Panc1 (cell line): ENCODE measurements at regions not wholly inside any gene's neighbourhood (a gene's known extent, or its start where the extent isn't known, plus 50 kb on each side); places are given as distances from the start of the nearest gene placed in this dataset.

Experiments
- ATAC-seq: fragments of 200-7000 bp; cut with Tn5 transposase; 2 replicates; pipeline ENCODE4 v1.9.1; 2020; ENCODE audit warnings: mild to moderate bottlenecking, moderate library complexity
- BruUV-seq: library from RNA; stranded (reverse); fragments of 400-500 nt; replicated peaks from 2 replicates; lab custom pipeline; 2021; lab: Mats Ljungman, UMichigan
- CTCF ChIA-PET: fragments of 300-600 bp; sonication (Branson Sonifier 250); formaldehyde crosslinking; loops from one replicate; lab custom pipeline; 2022; ENCODE audit warnings: antibody characterized with exemption; lab: Charles Lee
- POLR2A ChIA-PET: fragments of 300-600 bp; sonication (Branson Sonifier 250); formaldehyde crosslinking; loops from one replicate; lab custom pipeline; 2022; ENCODE audit warnings: antibody characterized with exemption; lab: Charles Lee
- DNase-seq: peaks from one replicate; pipeline ENCODE4 v3.0.0-alpha.2; 2010; ENCODE audit warnings: low read depth, low spot score
- H3K27ac ChIP-seq: 2 replicates; pipeline ENCODE4 v1.5.1; 2011; ENCODE audit warnings: mild to moderate bottlenecking, low read length, inconsistent platforms
- H3K27me3 ChIP-seq: fragments of 200-500 bp; sonication (Bioruptor generic); 2 replicates; pipeline ENCODE4 v1.6.0; 2014; ENCODE audit warnings: low read length, inconsistent platforms; ENCODE audit not compliant: control insufficient read depth, insufficient read depth
- H3K36me3 ChIP-seq: fragments of 200-500 bp; sonication (Bioruptor generic); 2 replicates; pipeline ENCODE4 v1.5.1; 2014; ENCODE audit warnings: inconsistent platforms, mild to moderate bottlenecking, low read length, moderate library complexity; ENCODE audit not compliant: control insufficient read depth, insufficient read depth
- H3K4me1 ChIP-seq: 2 replicates; pipeline ENCODE4 v1.5.1; 2011; ENCODE audit warnings: inconsistent platforms, mild to moderate bottlenecking, low read length, moderate library complexity; ENCODE audit not compliant: control insufficient read depth, insufficient read depth
- H3K4me3 ChIP-seq, 2 experiments: 2 replicates each; pipeline ENCODE4 v1.5.1; 2011 to 2012; ENCODE audit warnings: low read depth in 2 of 2, low read length in 2 of 2, mild to moderate bottlenecking in 2 of 2, inconsistent platforms in 1 of 2, moderate library complexity in 1 of 2
- H3K9me3 ChIP-seq: fragments of 200-500 bp; sonication (Bioruptor generic); 2 replicates; pipeline ENCODE4 v1.5.1; 2014; ENCODE audit warnings: low read depth, mild to moderate bottlenecking, inconsistent platforms, low read length, moderate library complexity; ENCODE audit not compliant: control insufficient read depth, insufficient read depth
- CTCF ChIP-seq: fragments of 450-650 bp; IDR thresholded peaks from 2 replicates; pipeline ENCODE4 v1.5.1; 2017; ENCODE audit warnings: mild to moderate bottlenecking
- POLR2AphosphoS5 ChIP-seq: IDR thresholded peaks from 2 replicates; pipeline ENCODE4 v1.6.1; 2012; ENCODE audit warnings: mild to moderate bottlenecking, low read depth, low read length, moderate library complexity
- SIN3A ChIP-seq: IDR thresholded peaks from 2 replicates; pipeline ENCODE4 v1.6.1; 2012; ENCODE audit warnings: low read depth, mild to moderate bottlenecking, low read length, moderate library complexity, borderline replicate concordance; ENCODE audit not compliant: insufficient read depth
- TCF7L2 ChIP-seq: IDR thresholded peaks from 2 replicates; pipeline ENCODE4 v1.6.1; 2011; ENCODE audit warnings: mild to moderate bottlenecking, low read depth, low read length, inconsistent platforms
- in situ Hi-C: cut with HindIII; loops from 2 replicates; pipeline ENCODE4 v1.10.0; 2016; ENCODE audit warnings: low sequenced_read_pairs, low pct_unique_long_range_greater_than_20kb
- intact Hi-C: fragments of 100-400 bp; cut with micrococcal nuclease; formaldehyde crosslinking; loops from one replicate; pipeline ENCODE4 v1.10.0; 2022; ENCODE audit not compliant: unreplicated experiment
- TF ChIP-seq, protein P1 (sequence below), 2 experiments: IDR thresholded peaks; 2 replicates each; pipeline ENCODE4 v1.6.1; 2011 to 2012; ENCODE audit warnings: low read depth in 2 of 2, control low read depth in 1 of 2, low read length in 1 of 2, mild to moderate bottlenecking in 1 of 2, moderate library complexity in 1 of 2; ENCODE audit not compliant: insufficient read depth in 1 of 2

GRCh38 chr5:68122439-68123328 lies 92.9 kb upstream of the PIK3R1 start:
- ATAC-seq: no peak
- ChIA-PET POLR2A (no interaction called here), CTCF (no interaction called here)
- Histone ChIP-seq H3K4me3 (no peak overlapping the region), H3K36me3 (no peaks in the 10 kb centered on the region), H3K9me3 (no peaks in the 10 kb centered on the region), H3K27ac (no peak overlapping the region), H3K4me1 (no peaks in the 10 kb centered on the region), H3K27me3 (peaks cover 2% of the 10 kb centered on the region; the same call in 1 of the 2 replicates)
- TF ChIP-seq, protein P1, sequence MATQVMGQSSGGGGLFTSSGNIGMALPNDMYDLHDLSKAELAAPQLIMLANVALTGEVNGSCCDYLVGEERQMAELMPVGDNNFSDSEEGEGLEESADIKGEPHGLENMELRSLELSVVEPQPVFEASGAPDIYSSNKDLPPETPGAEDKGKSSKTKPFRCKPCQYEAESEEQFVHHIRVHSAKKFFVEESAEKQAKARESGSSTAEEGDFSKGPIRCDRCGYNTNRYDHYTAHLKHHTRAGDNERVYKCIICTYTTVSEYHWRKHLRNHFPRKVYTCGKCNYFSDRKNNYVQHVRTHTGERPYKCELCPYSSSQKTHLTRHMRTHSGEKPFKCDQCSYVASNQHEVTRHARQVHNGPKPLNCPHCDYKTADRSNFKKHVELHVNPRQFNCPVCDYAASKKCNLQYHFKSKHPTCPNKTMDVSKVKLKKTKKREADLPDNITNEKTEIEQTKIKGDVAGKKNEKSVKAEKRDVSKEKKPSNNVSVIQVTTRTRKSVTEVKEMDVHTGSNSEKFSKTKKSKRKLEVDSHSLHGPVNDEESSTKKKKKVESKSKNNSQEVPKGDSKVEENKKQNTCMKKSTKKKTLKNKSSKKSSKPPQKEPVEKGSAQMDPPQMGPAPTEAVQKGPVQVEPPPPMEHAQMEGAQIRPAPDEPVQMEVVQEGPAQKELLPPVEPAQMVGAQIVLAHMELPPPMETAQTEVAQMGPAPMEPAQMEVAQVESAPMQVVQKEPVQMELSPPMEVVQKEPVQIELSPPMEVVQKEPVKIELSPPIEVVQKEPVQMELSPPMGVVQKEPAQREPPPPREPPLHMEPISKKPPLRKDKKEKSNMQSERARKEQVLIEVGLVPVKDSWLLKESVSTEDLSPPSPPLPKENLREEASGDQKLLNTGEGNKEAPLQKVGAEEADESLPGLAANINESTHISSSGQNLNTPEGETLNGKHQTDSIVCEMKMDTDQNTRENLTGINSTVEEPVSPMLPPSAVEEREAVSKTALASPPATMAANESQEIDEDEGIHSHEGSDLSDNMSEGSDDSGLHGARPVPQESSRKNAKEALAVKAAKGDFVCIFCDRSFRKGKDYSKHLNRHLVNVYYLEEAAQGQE (IDR thresholded peaks at IDR 0.05; ENCODE audit: insufficient read depth in 1 of 2, low read depth in 2 of 2, low read length in 1 of 2): no peak
- TF ChIP-seq CTCF (no peak), SIN3A (no peak), POLR2AphosphoS5 (no peak), TCF7L2 (no peak)
- BruUV-seq: no TSS peak
- no peak for DNase-seq
- in situ Hi-C loops: no loop called here
- intact Hi-C loops: no loop called here

DNA sequence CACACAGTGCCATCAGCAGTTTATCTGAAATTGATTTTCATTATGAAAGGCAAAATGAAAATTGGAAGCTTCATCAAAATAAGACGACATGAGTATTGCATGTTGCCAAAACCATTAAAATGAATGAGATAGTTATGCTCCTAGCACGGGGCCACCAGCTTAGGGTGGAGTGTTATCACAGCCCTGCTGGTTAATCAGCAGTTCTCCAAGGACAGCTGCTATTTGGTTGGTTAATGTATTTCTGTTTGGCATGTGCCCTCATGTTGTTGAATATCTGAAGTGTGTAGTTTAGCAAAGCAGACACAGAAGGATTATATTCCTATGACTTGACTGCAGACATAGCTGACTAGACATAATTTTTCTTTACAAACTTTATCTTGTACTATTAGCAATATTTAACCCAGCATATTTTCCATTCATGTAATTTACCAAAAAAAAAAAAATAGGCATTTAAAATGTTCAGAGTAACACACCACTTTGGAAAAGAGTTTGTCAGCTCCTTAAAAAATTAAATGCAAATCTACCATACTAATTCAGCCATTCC lies 98.6 kb upstream of the PIK3R1 start:
- BruUV-seq: no TSS peak
- TF ChIP-seq, protein P1 (IDR thresholded peaks at IDR 0.05; ENCODE audit: insufficient read depth in 1 of 2, low read depth in 2 of 2, low read length in 1 of 2): no peak
- Histone ChIP-seq H3K27ac (no peak overlapping the region), H3K27me3 (peaks cover 4% of the 10 kb centered on the region; the same call in 1 of the 2 replicates), H3K36me3 (no peaks in the 10 kb centered on the region), H3K4me3 (no peak overlapping the region), H3K4me1 (no peaks in the 10 kb centered on the region), H3K9me3 (no peaks in the 10 kb centered on the region)
- intact Hi-C loops: no loop called here
- ChIA-PET CTCF (no interaction called here), POLR2A (no interaction called here)
- DNase-seq: no peak
- no peak for ATAC-seq
- in situ Hi-C loops: no loop called here
